SK-N-DZ (cell line): ENCODE measurements at regions not wholly inside any gene's neighbourhood (a gene's known extent, or its start where the extent isn't known, plus 50 kb on each side); places are given as distances from the start of the nearest gene placed in this dataset.

Experiments used
- DNase-seq: peaks from one replicate; pipeline ENCODE4 v3.0.0-alpha.2; 2015; ENCODE audit warnings: low spot score

GRCh38 chr13:109884462-109884861 lies 98.1 kb upstream of the IRS2 start:
- DNase-seq, result no peak

- no peak for DNase-seq
Measured at GRCh38 chr13:109883181-109884180, 97.1 kb upstream of the IRS2 start.

DNA sequence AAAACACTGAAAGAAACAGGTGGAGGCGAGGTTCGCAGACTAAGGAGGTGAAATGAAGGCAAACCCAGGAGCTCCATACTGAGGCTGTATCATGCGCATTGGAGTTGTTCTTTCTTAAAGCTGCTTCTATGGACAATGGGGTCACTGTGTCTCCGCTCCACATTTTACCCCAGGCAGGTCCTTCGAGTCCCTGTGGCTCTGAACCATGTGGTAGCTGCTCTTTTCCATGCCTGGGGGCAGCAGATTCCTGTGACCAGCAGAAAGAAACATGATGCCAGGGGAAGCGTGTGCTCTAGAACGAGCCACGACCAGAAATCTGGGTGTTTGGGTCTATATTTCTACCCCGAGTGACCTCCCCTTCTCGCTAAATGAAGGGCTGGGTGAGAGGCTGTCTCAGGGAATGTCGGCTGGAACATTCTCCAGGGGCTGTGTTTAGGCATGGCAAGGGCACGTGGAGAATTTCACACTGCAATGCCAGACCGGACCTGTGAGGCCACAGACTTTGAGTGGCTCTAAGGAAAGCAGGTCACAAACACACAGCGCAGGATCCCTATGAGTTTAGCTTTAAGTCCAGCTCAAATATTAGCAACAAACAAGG lies 95.7 kb upstream of the IRS2 start:
- DNase-seq, result no peak

DNA sequence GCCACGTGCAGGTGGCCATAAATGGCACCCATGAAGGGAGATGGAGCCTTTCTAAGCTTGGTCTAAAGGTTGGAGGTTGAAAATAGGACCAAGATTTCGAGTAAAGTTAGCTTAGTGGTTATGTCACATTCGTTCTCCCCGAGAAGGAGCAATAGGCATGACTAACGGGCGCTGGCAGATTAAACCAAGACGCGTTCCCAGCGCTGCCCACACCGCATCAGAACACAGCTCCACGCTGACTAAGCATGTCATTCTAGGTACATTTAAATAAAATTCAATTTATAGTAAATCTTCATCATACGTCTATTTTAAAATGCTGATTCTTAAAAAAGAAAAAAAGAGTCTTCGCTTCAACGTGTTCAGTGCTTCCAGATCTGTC lies 95.0 kb upstream of the IRS2 start:
- DNase-seq, result no peak

DNA sequence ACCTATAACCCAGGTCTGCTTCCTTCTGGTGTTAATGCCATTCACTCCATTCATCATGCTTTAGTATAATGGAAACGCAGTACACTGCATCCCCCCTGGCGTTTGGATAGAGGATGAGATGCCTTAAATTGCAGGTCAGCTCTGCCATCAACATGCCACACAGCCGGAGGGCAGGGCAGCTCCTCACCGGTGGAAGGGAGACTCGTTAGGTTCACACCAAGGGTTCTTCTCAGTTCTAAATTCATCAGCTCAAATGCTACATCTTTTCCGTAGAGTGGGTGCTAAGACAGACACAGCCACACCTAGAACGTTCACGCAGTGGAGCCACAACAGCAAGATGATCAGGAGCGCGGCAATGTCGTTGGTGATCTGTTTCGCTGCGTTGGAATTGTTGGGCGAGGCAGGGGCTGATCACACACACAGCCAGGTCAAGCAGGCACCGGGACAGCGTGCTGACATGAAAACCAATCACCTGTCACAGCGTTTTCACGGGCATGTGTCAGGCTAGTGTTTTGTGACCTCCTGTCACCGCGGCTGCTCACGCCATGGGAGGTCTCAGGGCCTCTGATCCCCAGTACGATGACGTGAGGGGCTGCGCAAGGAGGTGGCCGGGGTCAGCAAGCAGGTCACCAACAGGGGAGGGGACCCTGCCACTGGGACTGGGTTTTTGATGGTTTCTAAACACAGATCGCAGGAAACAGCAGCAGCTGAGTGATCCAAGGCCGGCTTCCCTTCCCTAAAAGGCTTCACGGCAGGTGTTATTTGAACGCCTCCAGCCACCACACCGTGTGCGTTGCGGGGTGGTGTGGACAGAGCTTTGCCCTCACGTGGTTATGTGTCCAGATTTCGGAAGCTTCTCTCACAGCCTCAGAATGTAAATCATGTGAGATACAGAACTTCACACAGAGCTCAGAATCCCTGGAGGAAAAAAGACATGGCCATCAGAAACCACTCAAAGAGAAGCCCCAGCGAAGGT lies 94.3 kb upstream of the IRS2 start:
- no peak for DNase-seq

GRCh38 chr13:109879338-109879737 lies 93.0 kb upstream of the IRS2 start:
- DNase-seq, result no peak

DNA sequence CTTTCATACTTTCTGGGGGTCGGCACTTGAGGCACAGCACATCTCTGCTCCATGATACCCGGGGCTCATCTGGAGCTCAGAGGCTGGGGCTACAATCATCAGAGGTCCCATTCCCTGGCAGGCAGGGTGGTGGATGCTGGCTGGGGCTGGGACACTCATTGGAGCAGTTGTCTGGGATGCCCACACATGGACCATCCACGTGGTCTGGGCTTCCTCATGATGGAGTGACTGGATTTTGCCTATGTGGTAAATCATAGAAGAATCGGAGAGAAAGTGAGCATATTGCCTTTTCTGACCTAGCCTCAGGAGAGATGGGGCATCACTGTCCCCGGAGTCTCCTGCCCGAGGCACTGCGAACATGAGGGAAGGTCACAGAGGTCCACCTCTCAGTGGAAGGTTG lies 91.4 kb upstream of the IRS2 start:
- no peak for DNase-seq

- no peak for DNase-seq
Measured at GRCh38 chr13:109875746-109876145, 89.4 kb upstream of the IRS2 start.

DNA sequence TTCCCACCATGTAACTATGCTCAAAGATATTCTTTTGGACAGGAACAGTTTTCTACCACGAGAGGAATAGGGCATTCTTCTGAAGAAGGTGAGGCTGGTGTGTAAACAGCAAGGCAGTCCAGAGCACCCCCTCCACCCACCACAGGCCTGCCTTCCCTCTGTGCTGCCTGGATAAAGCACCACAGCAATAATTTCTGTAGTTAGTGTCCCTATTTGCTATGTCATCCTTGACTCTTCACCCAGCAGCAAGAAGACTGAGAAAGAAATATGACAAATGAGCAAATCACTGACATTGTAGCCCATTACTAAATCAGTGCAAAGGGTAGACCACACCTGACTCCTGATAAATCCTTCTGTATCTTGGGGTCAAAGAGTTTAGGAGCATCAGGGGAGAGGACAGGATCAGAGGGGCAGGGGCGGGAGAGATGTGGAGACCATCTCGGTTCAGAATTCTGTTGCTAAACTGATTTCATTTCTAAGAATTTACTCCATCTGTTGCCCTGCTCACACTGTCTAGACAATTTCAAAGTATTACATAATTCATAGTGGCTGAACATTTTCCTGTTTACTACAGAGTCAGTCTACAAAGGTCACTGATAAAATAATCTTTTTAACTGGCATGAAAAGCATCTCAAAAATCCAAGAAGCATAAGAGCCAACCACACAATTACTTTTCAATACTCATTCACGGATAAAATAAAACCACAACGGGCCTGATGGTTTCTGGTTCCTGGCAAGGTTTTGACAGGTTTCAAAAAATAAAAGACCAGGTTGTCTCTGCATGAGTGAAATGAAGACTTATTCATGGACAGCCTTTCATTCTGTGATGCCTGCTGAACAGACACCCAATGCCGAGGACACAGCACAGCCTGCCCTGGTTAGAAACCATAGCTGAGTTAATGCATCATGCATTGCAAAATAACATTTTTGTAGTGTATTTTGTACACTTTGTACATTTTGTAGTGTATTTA lies 88.4 kb upstream of the IRS2 start:
- no peak for DNase-seq

DNA sequence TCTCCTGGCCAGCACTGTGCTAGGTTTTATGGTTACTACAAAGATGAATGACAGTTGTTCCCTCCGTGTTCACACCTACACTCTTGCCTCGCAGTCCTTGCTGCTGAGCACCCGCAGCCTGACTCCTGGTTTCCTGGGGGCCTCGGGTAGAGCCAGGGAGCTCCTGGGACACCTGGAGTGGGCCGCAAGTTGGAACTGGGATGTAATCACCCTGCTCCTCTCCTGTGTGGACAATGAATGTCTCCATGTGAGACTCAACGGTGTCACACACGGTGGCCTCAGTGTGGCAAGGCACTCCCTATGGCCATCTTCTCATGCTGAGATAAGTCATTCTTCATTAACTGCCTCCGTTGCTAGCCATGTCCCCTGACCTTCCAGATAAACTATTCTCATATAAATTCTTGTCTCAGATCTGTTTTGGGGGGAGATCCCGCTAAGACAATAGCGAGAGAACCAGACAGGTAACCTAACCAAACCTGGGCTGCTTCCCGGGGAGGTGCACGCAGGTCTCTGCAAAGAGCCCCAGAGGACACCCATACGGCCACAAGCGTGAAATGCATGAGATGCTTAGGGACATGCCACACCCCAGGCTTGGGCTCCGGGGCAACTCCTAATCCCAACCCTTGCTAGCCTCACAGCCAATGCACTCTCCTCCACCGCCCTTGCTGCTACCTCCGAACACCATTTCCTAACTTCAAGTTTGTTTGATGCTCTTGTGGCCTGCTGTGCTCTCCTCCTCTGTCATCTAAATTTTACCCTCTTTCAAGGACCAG lies 87.2 kb upstream of the IRS2 start:
- no peak for DNase-seq

DNA sequence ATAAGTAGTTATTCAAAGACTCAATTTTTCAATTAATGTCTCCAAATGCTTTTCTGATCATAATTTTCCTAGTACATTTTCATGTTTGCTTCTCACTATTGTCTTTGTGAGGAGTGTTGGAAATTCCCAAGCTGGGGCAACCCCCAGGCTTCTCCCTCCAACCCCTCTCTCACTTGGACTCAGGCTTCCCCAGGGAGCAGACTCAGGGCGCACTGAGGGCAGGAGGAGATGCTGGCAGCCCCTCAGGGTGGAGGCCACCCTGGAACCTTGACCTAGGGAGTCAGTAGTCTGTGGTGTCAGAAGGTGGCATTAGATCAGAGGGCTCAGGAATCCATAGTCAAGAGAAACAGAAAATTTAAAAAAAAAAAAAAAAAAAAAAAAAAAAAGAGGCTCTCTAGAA lies 86.5 kb upstream of the IRS2 start:
- no peak for DNase-seq

- DNase-seq, result no peak
Measured at GRCh38 chr13:109870696-109871370, 84.5 kb upstream of the IRS2 start.

DNA sequence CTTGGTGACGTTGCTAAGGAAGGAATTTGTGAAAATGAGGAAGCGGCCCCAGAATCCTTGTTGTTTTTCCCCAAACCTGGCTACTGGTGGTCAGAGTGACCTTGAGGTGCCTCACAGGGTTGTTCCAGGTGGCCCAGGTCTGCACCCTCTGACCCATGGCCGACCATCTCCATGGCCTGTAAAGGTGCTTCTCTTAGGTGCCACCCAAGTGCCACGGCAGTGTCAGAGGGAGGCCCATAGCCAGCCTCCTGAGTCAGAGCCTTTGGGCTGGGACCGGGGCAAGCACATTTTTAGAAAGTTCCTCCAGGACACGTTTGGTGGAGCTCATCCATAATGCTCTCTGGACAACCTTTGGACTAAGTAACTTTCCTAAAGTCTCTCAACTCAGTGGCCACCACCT lies 83.9 kb upstream of the IRS2 start:
- DNase-seq, result no peak

- DNase-seq, result peak; percentile 65
Measured at GRCh38 chr13:109869312-109870237, 83.2 kb upstream of the IRS2 start.

DNA sequence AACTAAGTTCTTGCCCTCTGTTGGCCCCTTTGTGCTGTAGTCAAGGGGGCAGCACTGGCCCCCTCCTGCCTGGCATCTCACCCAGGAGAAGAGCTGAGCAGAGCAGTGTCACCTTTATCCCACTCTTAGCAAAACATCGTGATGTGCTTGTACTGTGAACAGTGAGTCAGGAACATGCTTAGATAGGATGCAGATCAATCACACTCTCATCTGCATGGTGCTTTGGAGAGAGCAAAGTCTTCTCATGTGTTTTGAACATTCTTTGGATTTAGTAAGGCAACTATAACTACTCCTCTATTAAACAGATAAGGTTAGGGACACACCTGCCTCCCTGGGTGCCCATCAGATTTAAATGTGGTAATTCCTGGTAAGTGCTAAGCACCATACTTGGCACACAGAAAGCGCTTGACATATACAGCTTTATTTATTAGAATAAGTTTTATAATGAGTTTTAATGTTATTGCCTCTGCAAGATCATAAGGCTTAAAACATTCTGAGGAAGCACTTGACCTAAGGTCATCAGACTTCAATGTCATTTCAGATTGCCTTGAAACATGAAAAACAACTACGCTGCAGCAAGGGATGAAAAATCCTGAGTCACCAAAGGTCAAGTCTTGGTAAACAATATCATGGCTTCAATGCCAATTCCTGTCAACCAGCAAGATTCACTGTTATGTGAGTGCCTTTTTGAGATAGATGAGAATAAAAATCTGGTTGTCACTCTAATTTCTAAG lies 82.4 kb upstream of the IRS2 start:
- no peak for DNase-seq

- no peak for DNase-seq
Measured at GRCh38 chr13:109867766-109868165, 81.4 kb upstream of the IRS2 start.

DNA sequence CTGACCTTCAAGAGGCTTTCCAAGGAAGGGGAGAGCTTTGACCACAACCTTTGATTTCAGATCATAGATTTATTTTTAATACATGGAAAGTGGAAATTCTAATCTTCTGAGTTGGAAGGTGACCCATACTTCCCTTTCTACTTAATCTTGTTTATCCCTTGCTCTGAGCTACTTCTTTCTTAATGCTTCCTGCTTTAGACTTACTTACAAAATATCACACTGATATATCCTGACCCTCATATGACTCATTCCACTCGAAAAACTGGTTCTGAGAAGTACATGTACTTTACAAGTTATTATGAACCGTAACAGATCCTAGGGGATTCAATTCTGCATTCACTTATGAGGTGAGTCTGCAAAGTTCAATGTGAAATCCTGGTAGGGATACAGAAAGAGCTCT lies 76.2 kb upstream of the IRS2 start:
- no peak for DNase-seq

DNA sequence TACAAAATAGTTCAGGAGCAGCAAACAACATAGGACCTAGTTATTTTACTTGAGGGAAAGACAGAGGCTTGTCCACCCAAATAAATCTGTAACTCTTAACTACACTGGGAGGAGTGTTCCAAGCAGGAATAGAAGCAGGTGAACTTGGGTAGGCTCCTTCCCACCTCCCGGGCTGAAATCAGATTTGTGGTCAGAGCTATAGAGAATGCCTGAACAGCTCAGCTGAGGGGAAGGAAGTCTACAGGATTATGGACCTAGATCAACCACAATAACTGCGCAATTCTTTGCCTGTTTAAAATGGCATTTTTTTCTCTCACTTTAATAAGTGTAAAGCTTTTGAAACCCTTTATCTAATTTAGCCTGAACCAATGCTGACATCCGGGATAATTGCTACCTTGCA lies 73.5 kb upstream of the IRS2 start:
- DNase-seq, result no peak
